Stimulated activated naive CD8-positive, alpha-beta T cell treated with anti-CD3 and anti-CD28 coated beads, Interleukin-15, Interleukin-2, amounts not matched to agents 100 ng/mL and 50 ng/mL, for 24 hours (primary cell): ENCODE measurements at regions not wholly inside any gene's neighbourhood (a gene's known extent, or its start where the extent isn't known, plus 50 kb on each side); places are given as distances from the start of the nearest gene placed in this dataset.

Experiments
- H3K27ac Mint-ChIP-seq: one replicate; pipeline ENCODE4 v1.8.0; 2021; ENCODE audit warnings: mild to moderate bottlenecking, mixed read lengths
- H3K27me3 Mint-ChIP-seq: one replicate; pipeline ENCODE4 v1.8.0; 2021; ENCODE audit warnings: mixed read lengths
- H3K36me3 Mint-ChIP-seq: one replicate; pipeline ENCODE4 v1.8.0; 2021; ENCODE audit warnings: low read depth, mixed read lengths
- H3K4me1 Mint-ChIP-seq: one replicate; pipeline ENCODE4 v1.8.0; 2021; ENCODE audit warnings: low read depth, mixed read lengths
- H3K4me3 Mint-ChIP-seq: one replicate; pipeline ENCODE4 v1.8.0; 2021; ENCODE audit warnings: mild to moderate bottlenecking, mixed read lengths
- H3K9me3 Mint-ChIP-seq: one replicate; pipeline ENCODE4 v1.8.0; 2021; ENCODE audit warnings: mixed read lengths

DNA sequence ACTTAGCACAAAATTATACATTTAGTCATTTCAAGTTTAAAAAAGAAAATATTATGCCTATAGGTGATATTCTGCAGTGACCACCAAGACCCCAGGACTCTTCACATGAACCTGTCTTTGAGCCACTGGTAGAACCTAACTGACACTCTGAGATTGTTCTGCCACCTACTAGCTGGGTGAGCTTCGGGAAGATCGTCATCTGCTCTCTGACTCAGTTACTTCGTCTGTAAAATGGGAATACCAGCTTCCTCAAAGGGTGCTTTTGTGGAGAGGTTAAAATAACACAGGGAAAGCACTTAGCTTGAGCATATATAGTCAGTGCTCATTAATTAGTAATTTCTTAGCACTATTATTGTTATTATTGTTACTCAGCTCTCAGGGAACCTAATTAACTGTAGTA is 228.5 kb upstream of the JUN start:
- Mint-ChIP-seq H3K9me3 (no peaks in the 10 kb centered on the region), H3K4me3 (no peak overlapping the region), H3K27me3 (no peaks in the 10 kb centered on the region), H3K27ac (no peak overlapping the region), H3K36me3 (no peaks in the 10 kb centered on the region), H3K4me1 (peaks cover 67% of the 10 kb centered on the region)

- no peak overlapping the region for H3K4me3 Mint-ChIP-seq
- H3K4me1 Mint-ChIP-seq, result peaks cover 59% of the 10 kb centered on the region
- peak overlapping the region; percentile 12 for H3K27ac Mint-ChIP-seq
- no peaks in the 10 kb centered on the region for H3K27me3 Mint-ChIP-seq
- peaks cover 1% of the 10 kb centered on the region for H3K9me3 Mint-ChIP-seq
- H3K36me3 Mint-ChIP-seq, result no peaks in the 10 kb centered on the region
These were observed 229.6 kb upstream of the JUN start for GRCh38 chr1:59013276-59013927.

GRCh38 chr1:59013928-59014279 is 230.1 kb upstream of the JUN start:
- H3K27me3 Mint-ChIP-seq, result no peaks in the 10 kb centered on the region
- H3K9me3 Mint-ChIP-seq, result peaks cover 4% of the 10 kb centered on the region
- H3K27ac Mint-ChIP-seq, result no peak overlapping the region
- H3K4me3 Mint-ChIP-seq, result no peak overlapping the region
- peaks cover 57% of the 10 kb centered on the region for H3K4me1 Mint-ChIP-seq
- H3K36me3 Mint-ChIP-seq, result no peaks in the 10 kb centered on the region

GRCh38 chr1:59014827-59015226 is 231.0 kb upstream of the JUN start:
- peak overlapping the region; percentile 60 for H3K27ac Mint-ChIP-seq
- H3K36me3 Mint-ChIP-seq, result no peaks in the 10 kb centered on the region
- H3K9me3 Mint-ChIP-seq, result peaks cover 4% of the 10 kb centered on the region
- H3K4me1 Mint-ChIP-seq, result peaks cover 56% of the 10 kb centered on the region
- no peak overlapping the region for H3K4me3 Mint-ChIP-seq
- no peaks in the 10 kb centered on the region for H3K27me3 Mint-ChIP-seq

DNA sequence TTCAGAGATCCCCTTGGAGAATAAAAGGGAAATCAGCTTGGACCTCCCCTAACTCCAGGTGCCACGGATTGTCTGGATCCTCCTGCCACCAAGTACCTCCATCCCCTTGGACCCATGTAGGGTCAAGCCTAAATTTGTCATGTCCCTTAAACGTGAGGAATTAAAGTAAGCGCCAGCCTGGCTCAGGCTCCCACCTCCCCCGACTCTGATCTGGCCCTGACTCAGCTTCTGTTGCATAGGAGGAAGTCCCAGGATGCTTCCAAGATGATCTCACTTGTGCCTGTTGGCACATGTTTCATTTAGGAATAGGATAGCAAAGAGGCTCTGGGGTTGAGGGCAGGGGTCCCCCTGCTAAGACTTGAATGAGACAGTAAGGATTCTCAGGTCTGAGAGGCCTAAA is 231.9 kb upstream of the JUN start:
- peak overlapping the region; percentile 28 for H3K27ac Mint-ChIP-seq
- H3K27me3 Mint-ChIP-seq, result no peaks in the 10 kb centered on the region
- no peak overlapping the region for H3K4me3 Mint-ChIP-seq
- H3K36me3 Mint-ChIP-seq, result no peaks in the 10 kb centered on the region
- H3K4me1 Mint-ChIP-seq, result peaks cover 64% of the 10 kb centered on the region
- peaks cover 4% of the 10 kb centered on the region for H3K9me3 Mint-ChIP-seq

GRCh38 chr1:59016390-59016789 is 232.5 kb upstream of the JUN start:
- H3K27ac Mint-ChIP-seq, result no peak overlapping the region
- H3K36me3 Mint-ChIP-seq, result no peaks in the 10 kb centered on the region
- H3K9me3 Mint-ChIP-seq, result peaks cover 4% of the 10 kb centered on the region
- H3K27me3 Mint-ChIP-seq, result no peaks in the 10 kb centered on the region
- no peak overlapping the region for H3K4me3 Mint-ChIP-seq
- peaks cover 65% of the 10 kb centered on the region for H3K4me1 Mint-ChIP-seq

DNA sequence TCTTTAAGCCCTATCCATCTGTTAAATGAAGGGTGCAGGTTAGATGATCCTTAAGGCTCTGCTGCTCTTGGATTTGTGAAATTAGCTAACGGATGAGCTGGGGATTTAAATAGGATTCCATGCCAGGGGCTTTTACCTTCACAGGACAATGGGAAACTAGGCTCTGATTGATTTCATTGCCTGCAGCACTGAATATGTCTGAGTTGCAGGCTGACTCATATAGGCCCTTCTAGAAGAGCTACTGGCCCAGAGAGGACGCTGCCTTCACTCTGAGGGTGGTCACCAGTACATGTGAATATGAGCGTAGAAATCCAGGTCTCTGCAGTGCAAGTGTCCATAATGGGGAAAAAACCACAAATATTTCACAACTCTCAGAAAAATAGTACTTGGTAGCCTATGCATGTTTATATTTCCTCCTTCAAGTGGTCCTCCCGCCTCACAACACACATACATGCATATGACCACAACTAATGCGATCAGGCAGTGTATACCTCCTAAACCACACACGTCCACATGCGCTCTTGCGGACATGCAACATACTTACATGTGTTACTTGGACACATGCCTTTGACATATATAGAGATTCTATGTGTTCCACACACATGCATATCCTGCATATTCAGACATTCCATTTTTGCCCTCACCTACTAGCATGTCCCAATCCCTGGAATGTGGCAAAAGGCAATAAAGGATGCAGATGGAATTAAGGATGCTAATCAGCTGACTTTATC is 233.8 kb upstream of the JUN start:
- Mint-ChIP-seq H3K4me1 (peaks cover 59% of the 10 kb centered on the region), H3K36me3 (no peaks in the 10 kb centered on the region), H3K4me3 (no peak overlapping the region), H3K27me3 (no peaks in the 10 kb centered on the region), H3K27ac (no peak overlapping the region), H3K9me3 (peaks cover 4% of the 10 kb centered on the region)

GRCh38 chr1:59018446-59018845 is 234.6 kb upstream of the JUN start:
- Mint-ChIP-seq H3K27ac (peak overlapping the region; percentile 64), H3K4me1 (peaks cover 53% of the 10 kb centered on the region), H3K4me3 (no peak overlapping the region), H3K36me3 (no peaks in the 10 kb centered on the region), H3K27me3 (no peaks in the 10 kb centered on the region), H3K9me3 (peaks cover 4% of the 10 kb centered on the region)

DNA sequence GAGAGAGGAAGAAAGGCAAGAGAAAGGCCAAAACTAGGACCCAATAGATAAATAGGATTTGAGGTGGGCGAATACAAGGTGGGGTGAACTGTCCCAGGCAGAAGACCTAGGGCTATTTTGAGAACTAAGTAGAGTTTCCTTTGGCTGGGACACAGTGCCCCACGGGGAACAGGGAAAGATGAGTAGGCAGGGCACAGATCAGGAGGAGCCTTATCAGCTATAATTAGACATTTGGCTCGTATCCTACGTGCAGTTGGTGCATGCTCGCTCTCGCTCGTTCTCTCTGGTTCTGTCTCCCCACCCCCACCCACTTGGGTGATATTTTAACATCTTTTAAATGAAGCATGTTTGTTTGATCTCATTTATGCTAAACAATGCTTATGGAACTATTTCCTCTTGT is 235.0 kb upstream of the JUN start:
- Mint-ChIP-seq H3K4me1 (peaks cover 49% of the 10 kb centered on the region), H3K27me3 (no peaks in the 10 kb centered on the region), H3K27ac (peak overlapping the region; percentile 64), H3K36me3 (no peaks in the 10 kb centered on the region), H3K4me3 (no peak overlapping the region), H3K9me3 (peaks cover 4% of the 10 kb centered on the region)

DNA sequence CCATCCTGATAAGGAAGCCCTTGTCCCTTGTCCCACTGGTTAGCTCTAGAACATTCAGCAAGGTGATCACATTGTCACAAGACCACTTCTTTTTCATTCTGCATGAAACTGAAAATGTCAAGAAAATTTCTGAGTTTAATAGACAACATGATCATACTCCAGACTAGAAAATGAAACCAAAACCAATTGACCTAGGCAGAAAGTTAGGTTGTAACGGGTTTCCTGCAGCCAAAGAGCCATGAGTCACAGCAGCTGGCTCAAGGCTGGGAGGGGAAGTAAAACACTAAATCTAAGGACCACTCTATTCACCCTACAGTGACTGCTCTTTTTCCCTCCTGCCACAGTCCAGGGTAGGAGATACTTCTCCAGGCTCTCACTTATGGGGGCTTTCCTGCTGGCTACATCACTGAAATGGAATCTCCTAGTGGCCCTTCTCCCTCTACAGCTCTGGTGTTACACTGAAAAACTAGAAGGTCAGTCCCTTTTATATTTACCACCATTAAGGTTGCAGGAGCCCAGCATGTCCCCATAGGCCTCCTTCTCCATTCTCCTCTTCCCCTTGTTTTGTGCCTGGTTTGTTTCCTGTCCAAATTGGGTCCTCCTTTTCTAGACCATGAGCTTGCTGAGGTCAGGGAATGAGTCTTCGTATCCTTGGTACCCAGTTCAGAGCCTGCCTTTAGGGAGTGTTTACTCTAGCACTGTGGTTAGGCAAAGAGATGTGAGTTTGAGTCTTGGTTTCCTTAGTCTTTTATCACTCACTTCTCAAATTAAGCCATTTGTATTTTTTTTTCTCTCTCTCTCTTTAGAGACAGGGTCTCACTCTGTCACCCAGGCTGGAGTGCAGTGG is 236.5 kb upstream of the JUN start:
- Mint-ChIP-seq H3K36me3 (no peaks in the 10 kb centered on the region), H3K4me3 (peak overlapping the region; percentile 73), H3K27ac (peak overlapping the region; percentile 92), H3K9me3 (peaks cover 4% of the 10 kb centered on the region), H3K27me3 (no peaks in the 10 kb centered on the region), H3K4me1 (peaks cover 37% of the 10 kb centered on the region)

DNA sequence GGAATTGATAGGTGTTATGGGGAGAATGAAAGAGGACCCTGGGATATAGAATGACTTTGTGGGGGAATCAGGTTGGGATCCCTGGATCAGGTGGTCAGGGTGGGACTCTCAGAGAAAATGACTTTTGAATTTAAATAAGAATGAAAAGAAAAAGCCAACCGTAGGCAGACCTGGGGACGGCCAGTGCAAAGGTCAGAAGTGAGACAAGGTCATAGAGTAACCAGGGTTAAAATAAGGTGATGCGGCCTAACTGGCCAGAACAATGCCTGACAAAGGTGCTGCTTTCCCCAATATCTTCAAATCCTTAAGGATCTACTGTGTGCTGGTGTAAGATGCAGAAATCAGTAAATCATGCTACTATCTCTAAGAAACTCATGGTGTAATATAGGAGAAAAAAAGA is 238.4 kb upstream of the JUN start:
- Mint-ChIP-seq H3K27me3 (no peaks in the 10 kb centered on the region), H3K9me3 (peaks cover 4% of the 10 kb centered on the region), H3K4me1 (peaks cover 32% of the 10 kb centered on the region), H3K36me3 (no peaks in the 10 kb centered on the region), H3K4me3 (no peak overlapping the region), H3K27ac (no peak overlapping the region)

GRCh38 chr1:59022799-59023198 is 239.0 kb upstream of the JUN start:
- Mint-ChIP-seq H3K9me3 (peaks cover 4% of the 10 kb centered on the region), H3K4me1 (peaks cover 32% of the 10 kb centered on the region), H3K27me3 (no peaks in the 10 kb centered on the region), H3K27ac (no peak overlapping the region), H3K36me3 (no peaks in the 10 kb centered on the region), H3K4me3 (no peak overlapping the region)

GRCh38 chr1:59025201-59025600 is 241.4 kb upstream of the JUN start:
- Mint-ChIP-seq H3K27ac (no peak overlapping the region), H3K9me3 (no peaks in the 10 kb centered on the region), H3K27me3 (no peaks in the 10 kb centered on the region), H3K36me3 (no peaks in the 10 kb centered on the region), H3K4me1 (peaks cover 15% of the 10 kb centered on the region), H3K4me3 (no peak overlapping the region)

DNA sequence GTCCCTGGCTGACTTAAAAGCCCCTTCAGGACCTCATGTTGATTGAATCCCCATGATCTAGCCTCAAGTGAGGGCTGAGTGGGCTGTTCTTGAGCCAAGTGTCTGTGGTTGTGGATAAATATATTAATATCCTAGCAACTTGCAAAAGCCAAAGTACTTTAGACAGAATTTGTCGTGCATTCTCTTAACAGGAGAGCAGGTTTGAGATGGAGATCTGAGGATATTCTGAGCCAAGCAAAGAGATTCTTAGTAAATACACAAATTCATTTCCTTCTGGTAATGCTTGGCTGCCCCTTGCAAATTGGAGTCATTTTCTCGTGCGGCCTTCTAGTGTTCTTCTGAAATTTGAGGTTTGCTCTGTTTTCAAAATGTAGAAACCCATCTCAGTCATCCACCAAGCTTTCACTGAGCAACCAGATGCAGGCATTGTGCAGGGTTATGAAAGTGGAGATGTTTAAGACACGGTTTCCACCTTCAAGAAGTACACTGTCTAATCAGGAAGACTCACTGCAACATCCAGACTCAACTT is 242.1 kb upstream of the JUN start:
- peaks cover 7% of the 10 kb centered on the region for H3K4me1 Mint-ChIP-seq
- H3K36me3 Mint-ChIP-seq, result no peaks in the 10 kb centered on the region
- peak overlapping the region; percentile 86 for H3K27ac Mint-ChIP-seq
- peak overlapping the region; percentile 14 for H3K4me3 Mint-ChIP-seq
- H3K9me3 Mint-ChIP-seq, result no peaks in the 10 kb centered on the region
- no peaks in the 10 kb centered on the region for H3K27me3 Mint-ChIP-seq

- no peaks in the 10 kb centered on the region for H3K9me3 Mint-ChIP-seq
- H3K4me1 Mint-ChIP-seq, result peaks cover 5% of the 10 kb centered on the region
- H3K27me3 Mint-ChIP-seq, result no peaks in the 10 kb centered on the region
- H3K4me3 Mint-ChIP-seq, result peak overlapping the region; percentile 14
- peak overlapping the region; percentile 86 for H3K27ac Mint-ChIP-seq
- H3K36me3 Mint-ChIP-seq, result no peaks in the 10 kb centered on the region
These were observed 242.7 kb upstream of the JUN start for GRCh38 chr1:59026472-59026948.
